ENCODE measurements at regions not wholly inside any gene's neighbourhood (a gene's known extent, or its start where the extent isn't known, plus 50 kb on each side); places are given as distances from the start of the nearest gene placed in this dataset.

DNA sequence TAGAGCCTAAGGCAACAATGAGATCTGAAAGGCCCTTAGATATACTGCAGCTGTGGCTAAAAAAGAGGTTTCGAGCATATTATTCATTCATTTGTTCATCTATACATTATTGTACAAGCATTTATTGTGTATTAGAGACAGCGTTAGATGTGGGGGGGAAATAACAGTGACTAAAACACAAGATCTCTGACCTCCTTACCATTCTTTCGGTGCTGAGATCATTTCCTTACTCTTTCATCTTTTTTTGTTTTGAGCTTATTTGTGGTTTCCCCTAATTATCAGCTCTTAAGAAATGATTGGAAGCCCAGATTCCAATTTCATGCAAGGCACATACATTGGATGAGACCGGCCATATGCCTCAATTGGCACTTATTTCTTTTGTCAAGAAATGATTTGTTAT, 113.2 kb downstream of the SEC61B start:
- no peak for DNase-seq

DNA sequence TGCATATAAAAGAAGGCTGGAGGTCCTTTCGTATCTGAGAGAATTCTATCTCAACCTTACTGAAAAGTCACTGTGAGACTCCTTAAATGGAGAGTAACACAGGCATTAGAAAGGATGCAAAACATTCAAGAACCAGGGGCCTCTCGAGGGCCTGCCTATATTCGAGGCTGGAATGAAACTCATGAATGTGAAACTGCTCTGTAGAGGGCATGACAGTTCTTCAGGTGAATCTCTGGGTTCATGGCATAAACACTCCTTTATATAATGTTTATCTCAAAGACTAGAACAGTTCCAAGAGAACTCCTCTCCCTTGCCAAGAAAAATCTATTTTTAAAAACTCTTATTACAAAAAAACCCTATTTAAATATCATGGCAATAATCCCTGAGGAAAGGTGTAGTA, 113.9 kb downstream of the SEC61B start:
- no peak for DNase-seq

DNA sequence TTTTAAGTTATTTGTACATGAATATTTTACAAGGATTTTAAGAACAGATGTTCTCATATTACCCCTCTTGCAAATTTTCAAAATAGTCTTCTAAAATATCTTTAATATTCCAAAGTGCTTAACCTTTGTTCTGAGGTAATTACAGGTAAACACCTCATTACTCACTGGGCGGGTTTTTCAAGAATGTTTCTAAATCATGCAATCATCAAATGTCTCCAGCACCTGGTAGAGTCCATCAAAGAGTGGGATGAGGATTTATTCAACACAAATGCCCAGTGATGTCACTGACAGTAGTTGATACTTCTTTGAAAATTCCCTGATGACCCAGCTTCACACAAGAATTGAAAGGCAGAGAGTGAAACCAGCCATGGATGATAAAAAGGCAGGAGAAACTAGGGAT, 114.4 kb downstream of the SEC61B start:
- no peak for DNase-seq

DNA sequence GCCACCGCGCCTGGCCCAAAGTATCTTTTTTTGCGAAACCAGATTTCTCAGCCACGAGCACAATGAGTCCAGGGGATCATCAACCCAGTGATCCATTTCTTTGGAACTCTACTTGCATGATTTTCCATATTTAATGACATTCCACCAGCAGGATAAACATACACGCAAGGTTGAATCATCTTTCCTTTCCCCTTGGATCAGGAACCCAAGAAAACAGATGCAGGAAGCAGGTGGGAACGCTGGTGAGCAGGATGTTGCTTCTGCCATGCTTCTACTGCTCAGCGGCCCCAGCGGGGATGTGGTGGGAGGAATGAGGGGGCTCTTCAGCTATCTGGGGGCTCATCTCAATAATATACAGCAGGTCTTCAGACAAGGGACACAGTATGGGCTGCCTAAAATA, 118.2 kb downstream of the SEC61B start:
- DNase-seq, result no peak

DNA sequence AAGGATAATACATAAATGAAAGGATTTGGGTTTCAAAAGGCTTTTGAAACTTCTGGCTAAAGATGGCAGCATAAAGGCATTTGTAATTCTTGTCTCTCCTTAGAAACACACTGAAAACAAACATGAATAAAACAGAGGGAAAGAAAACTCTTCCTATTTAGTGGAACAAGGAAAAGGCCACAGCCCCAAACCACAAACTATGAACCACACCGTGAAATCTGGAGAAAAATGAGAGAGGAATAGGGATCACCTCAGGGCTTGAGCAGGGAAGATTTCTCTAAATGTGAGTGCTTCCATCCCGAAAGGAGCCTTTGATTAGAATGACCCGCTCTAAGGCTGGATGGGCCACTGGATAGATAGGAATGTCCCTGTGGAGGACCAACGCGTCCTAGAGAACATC, 119.6 kb downstream of the SEC61B start:
- DNase-seq, result no peak

DNA sequence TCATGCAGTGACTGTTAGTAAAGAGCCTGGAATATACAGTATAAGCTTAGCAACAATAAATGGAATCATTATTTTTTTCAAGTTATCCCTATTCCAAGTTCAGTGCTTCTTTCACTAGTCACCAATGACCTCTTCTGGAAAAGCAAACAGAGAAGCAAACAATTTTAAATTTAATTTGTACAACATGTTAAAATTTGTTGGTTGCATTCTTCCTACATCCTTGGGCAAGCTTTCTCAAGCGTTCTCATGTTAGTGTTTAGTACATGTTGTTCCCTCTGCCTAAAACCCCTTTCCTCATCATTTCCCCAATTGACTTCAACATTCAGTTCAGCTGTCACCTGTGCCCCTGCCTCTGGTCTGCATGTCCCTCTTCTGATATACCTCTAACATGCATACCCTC, 123.4 kb downstream of the SEC61B start:
- DNase-seq, result no peak

DNA sequence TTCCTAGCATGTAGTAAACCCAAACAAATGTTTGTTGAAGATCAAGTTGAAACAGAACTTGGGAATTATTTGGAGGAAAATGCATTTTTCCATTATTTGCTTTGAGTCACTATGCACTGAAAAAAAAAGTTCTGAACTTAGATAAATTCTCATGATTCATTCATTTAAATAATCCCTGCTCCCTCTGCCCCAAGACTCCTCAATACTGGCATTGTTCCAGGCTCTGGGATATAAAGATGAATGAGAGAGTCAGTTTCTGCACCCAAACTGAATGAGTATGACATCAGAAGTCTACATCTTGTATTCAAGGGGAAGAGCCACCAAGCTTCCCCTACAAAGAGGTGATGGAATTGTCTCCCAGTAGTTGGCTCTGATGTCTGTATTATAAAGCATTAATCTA, 123.9 kb downstream of the SEC61B start:
- DNase-seq, result no peak

DNA sequence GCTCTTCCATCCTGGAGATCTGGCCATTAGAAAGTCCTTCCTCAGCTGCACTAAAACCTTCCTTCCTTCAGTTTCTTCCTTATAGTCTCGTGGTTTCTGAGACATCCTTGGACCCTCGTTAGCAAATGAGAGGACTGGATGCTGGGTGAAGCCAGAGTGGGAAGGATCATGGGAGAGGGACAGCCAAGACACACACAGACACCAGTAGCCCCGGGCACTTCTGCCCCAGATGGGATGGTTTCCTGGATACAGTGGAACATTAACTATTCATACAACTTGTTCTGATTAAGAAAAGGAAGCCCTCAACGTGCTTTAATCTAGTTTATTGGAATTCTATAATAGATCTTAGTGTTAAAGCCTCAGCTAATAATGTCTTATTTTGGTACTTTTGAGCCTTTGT, 125.5 kb downstream of the SEC61B start:
- DNase-seq, result no peak

DNA sequence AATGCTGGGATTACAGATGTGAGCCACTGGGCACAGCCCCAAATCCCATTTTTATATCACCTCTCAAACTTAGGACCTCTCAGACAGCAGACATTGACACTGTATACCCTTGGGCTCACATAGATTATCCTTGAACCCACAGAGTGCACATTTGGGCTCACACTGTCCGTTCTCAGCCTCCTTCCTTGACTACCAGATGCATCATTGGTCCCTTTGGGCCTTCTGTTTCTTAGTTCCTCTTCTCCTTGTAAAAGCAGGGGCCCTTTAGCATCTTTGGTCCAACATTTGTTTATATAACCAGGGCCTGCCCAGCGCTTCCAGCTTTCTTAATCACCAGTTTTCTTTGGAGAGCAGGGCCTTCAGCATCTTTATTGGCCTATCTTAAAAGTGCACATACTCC, 126.2 kb downstream of the SEC61B start:
- no peak for DNase-seq

DNA sequence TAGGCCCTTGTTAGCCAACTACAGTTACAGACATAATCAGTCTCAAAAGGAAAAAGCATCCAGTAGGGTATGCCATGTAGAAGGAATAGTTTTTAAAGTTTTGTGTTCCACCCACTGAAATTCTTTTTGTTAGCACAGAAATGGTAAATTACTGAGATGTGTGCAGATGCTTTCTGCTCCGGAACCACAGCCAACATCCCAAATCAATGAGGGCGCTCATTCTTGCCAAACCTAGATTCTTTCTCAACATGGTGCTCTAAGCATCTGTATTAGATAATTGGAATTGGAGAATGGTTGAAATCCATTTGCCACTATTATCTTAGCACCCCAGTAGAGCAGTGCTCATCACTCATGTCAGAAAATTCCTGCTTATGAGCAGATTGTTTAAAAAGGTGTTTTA, 127.8 kb downstream of the SEC61B start:
- DNase-seq, result no peak

DNA sequence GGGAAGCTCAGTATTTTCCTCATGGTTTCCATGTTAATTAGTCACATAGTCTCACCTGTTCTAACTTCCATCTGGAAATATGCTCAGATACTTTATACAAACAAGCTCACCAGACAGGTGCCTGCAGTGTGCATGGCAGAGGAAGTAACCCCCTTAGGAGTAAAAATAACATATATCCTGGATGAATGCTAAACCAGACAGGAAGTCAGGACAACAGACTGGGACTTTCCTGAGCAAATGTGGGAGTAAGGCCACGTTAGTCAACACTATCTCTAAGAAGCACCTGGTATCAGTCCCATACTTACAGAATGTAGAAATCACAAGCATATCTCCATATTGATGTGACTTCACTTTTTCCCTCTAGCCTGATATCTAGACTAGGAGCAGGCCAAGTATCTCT, 128.4 kb downstream of the SEC61B start:
- DNase-seq, result no peak

DNA sequence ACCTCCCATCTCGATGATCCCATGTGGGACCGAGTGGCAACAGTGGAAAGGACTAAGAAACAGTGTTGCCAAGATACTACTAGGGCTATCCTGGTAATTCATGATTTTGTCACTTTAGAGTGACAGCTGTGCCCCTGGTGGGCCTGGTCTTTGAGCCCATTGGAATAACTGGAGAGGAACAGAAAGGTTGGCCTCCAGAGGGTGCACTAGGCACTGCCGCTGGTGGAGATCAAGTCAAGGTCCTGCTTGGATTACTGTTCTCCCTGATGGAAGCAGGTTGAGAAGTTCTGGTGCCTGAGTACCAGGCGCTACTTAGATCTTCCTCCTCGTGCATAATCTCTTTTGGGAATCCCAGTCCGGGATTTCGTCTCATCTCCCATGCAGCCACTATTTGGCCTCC, 129.6 kb downstream of the SEC61B start:
- DNase-seq, result no peak

DNA sequence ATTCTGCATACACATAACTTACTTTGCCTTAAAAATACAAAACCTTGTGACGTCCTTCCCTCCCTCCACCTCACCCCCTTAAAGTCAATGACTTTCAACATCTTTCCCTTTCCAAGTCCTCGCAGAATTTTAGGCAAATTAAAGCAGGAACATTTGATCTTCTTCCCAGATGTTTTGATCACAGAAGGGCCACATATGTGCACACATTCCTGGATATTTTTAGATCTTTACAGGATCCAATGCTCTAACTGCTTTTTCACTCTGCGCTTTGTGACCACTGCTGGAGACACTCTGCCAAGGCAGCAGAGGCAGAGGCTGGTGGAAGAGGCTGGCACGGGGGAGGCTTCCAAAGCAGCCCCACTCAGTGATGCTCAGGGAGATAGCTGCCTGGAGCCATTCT, 130.7 kb downstream of the SEC61B start:
- peak; percentile 50 for DNase-seq

DNA sequence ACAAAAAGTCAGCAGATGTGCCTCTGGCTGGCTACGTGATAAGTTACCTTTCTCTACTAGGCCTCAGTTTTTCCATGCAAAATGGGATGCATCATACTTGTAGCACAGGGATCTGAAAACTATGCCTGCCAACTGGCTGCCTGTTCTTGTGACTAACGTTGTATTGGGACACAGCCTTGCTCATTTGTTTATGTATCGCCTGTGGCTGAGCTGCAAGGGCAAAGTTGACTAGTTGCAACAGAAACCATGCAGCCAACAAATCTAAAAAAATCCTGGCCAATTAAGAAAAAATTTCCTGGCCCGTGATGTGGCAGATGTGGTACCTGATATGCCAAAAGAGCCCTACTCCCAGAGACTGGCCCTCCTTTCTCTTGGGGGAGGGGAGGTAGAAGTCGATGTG, 131.3 kb downstream of the SEC61B start:
- DNase-seq, result no peak

DNA sequence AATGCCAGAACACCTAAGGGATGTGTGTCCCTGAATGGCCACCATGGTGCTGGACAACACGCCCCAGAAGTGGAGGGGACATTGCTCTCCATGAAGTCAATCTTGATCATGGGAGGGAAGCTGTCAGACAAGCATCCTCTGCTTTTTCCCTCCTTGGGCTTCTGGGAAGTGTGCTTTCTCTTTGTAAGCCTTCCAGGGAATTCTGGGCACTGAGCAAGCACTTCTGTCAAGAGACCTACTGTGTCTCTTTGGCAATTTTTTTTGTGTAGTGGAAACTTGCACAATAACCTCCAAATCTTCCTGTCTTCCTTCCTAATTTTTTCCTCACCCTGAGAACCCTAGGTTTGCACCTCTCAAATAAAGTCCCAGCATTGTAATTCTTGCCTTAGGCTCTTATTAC, 132.0 kb downstream of the SEC61B start:
- DNase-seq, result no peak

DNA sequence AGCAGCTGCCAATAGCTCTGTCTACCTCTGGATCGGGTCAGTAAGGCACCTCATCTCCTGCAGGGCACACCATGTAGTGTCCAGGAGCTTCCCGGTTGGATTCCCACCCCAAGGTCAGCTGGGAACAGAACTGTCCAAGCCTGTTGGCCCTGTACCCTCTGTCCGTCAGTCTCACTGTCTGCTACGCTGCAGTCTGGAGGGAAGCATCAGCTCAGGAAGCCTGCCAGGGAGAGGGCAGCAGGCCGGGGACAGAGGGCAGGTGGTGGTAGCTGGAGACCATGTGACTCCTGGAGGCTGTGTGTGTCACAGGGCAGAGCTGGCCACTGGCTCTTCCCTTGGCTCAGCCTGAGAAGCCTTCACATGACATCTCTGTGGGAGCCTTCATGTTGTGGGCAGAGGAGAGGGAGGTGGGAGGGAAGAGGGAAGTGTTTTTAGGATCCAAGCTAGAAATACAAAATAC, 134.5 kb downstream of the SEC61B start:
- DNase-seq, result no peak

DNA sequence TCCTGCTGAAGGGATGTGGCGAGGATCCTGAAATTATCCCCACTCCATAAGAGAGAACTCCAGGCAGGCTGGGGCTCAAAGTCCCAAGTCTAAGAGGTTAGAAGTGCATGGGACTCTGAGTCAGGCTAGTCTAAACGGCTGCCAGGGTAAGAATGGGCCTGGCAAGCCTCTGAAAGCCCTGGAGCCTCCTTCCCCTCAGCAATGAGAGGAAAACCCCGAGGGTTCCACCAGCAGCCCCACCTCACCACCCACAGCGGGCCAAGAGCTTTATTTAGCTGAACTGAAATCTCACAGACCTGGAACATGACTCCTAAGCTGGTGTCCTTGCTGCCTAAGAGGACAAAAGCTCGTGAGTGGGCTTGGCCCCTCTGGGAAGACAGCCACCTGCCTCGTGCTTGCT, 135.5 kb downstream of the SEC61B start:
- no peak for DNase-seq

DNA sequence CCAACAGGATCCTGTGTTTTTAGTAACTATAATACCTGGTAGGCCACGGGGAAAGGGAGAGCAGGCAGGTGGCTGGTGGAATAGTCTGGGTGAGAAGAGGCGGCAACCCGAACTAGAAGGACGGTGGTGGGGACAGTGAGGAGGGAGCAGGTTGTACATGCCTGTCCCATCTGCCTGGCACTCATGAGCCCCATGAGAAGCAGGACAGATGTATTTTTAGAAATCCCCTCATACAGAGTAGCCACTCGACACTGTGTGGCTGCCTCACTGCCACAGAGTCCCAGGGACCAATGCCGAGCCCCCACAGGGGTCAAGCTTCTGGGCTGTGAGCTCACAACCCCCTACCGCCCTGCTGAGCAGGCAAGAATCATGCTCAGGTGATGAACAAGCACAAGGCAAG, 136.6 kb downstream of the SEC61B start:
- no peak for DNase-seq

DNA sequence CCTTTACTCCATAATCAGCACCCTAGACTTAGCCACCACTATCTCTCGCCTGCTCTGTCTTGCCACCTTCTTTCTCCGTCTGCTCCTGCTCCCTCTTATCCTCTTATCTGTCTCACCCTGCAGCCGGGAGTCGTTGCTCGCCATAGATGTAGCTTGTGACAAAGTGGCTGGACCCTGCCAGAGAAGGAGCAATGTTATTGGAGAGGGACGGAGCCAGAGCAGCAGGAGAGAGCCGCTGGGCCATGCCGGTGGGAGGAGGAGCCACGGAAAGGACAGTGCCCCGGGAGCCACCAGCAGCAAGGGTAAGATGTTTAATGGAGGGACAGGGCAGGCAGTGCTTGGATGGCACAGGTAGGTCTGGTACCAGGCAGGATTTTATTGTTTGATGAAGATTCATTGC, 137.3 kb downstream of the SEC61B start:
- no peak for DNase-seq

DNA sequence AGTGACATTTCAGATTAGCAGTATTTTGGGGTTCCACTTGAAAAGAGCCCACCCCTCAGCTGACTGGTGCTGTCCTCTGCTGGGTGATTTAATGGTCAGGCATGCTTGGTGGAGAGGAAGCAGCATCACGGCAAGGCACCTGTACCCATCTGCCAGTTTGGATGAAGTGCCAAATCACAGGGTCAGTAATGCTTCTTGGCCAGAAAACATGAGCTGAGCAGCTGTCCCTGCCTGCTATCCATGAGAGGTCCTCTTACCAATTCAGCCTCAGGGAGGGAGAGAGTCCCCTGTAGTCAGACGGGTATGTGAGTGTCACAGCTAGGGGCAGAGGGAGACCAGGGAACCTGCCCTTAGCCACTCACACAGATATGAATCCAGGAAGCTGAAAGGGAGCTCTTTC, 137.9 kb downstream of the SEC61B start:
- no peak for DNase-seq

DNA sequence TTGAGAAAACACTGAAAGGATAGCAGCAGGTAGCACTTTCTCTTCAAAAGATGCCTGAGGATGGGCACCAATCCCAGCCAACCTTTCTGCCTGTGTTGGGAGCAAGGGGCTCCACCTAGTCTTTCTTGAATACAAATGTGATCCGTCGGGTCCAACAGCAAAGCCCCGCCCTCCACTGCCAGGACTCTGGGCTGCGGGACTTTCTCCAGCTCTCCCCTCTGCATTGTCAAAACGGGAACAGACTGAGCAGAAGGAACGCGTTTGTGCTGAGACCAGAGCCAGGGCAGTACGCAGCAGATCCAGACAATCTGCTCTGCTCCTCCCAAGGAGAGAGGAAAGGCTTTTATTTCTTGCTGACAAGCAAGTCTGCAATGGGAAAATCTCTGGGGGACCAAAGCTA, 139.7 kb downstream of the SEC61B start:
- DNase-seq, result no peak

DNA sequence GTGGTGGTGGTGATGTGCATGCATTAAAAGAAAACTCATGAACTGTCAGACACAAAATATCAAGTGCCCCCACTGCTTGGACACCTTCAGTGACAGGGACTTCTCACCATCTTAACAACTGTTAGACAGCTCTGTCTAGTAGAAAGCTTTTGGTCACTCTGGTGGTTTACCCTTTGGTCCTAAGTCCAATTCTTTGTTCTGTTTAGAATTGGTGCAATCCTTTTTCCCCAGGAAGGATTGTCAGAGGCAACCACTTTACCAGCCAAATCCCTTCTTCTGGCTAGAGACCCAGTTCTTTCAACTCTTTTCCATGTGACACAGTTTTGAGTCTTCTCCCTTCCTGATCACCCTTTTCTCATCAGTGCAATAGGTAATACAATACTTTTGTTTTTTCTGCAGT, 140.2 kb downstream of the SEC61B start:
- no peak for DNase-seq

DNA sequence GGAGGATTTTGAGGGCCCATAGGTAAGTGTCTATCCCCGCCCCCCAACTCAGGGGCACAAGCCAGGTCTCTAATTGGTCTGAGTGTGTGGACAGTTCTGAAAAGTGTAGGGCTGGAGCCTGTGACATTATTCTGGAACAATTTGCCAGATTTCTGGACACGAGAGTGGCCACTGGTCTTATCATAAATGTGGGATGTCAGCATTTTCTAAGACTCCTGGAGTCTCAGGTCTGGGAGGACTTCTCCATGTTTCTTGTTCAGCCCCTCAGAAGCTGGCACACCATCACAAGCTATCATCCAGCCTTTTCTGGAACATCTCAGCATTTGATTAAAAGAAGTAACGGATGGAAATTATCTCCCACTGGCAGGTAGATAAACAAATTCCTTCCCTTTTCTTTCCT, 141.4 kb downstream of the SEC61B start:
- DNase-seq, result no peak

DNA sequence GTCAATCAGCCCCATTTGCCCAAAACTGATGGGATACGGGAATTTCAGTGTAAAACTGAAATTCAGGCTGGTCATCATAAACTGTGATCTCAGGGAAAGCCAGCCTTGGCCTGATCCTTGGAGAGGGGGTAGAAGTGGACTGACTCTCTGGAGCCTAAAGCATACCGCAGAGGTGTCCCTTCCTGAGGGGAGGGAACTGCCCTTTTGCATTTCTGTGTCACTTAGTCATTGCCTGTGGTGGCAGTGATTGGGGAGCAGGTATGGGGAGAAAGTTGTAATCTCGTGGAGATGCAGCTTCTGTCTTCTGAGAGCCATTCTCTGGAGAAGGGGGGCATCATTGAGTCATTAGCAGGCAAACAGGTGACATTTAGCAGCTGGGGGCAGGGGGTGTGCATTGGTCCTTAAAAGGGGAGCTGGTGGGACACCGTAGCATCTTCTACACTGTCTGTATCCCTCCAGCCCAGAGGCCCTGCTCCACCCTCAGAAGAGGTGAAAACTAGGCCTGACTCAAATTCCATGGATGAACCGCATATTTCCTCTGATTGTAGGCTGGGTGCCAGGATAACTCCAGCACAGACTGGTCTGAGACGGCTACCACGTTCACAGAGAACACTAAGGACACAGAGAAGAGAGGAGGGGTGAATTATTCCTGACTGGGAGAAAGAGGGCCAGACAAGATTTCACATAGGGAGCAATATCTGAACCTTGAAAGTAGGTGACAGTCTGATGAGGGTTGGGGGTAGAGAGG, 143.3 kb downstream of the SEC61B start:
- no peak for DNase-seq

DNA sequence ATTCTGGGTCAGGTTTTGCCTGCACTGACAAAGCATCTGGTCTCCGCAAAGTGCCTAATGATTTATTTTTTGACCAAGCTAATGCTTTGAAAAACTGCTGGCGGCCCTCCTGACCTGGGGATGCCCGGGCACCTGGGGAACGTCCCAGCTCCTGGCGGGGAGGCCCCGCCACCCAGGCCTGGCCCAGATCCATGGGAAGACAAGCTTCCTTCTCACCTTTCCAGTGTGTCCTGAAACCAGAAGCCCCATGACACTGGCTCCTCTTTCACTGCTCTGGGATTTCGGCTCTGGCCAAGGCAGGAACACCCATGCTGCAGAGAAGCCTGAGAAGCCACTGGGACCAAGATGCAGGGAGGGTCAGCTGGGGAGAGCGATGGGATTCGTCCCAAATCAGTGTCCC, 144.1 kb downstream of the SEC61B start:
- DNase-seq, result no peak

DNA sequence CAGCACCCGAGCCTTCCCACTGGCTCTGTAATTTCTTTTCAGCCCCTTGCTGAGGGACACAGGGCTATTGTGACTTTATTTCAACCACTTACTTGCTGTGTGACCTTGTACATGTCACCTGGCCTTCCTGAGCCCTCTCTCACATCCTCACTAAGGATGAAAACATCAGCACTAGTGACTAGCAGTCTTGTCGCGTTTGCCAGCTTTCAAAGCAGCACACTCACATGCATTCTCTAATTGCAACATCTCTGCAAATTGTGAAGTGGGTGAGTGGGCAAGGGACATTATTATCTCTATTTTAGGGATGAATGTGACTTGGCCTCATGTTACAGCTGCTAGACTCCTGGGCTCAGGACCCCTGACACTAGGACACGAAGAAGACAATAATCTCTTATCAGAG, 144.5 kb downstream of the SEC61B start:
- DNase-seq, result no peak

All from left hindlimb (tissue), 1 donor.